GM18861 (cell line): ENCODE measurements at regions not wholly inside any gene's neighbourhood (a gene's known extent, or its start where the extent isn't known, plus 50 kb on each side); places are given as distances from the start of the nearest gene placed in this dataset.

Source experiments
- ATAC-seq: cut with Tn5 transposase; IDR thresholded peaks from one replicate; pipeline ENCODE4 v1.9.1; 2021; ENCODE audit not compliant: unreplicated experiment

DNA sequence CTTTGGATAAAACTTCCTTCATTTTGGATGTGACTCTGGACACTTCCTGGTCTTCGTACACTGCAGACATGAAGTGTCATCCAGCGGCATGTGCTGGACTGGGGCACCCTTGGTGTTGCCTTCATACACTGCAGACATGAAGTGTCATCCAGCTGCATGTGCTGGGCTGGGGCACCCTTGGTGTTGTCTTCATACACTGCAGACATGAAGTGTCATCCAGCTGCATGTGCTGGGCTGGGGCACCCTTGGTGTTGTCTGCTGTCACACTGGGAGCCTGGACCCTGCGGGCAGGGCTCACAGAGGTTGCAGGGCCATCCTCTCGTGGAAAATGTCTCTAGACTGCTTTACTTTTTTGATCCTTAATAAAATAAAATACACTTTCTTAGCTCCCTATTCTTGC is 771.4 kb downstream of the BRD1 start:
- ATAC-seq, result no peak

GRCh38 chr22:49055406-49055805 is 772.3 kb downstream of the BRD1 start:
- ATAC-seq, result no peak

- ATAC-seq, result no peak
Measured at GRCh38 chr22:49053578-49053977, 774.1 kb downstream of the BRD1 start.

DNA sequence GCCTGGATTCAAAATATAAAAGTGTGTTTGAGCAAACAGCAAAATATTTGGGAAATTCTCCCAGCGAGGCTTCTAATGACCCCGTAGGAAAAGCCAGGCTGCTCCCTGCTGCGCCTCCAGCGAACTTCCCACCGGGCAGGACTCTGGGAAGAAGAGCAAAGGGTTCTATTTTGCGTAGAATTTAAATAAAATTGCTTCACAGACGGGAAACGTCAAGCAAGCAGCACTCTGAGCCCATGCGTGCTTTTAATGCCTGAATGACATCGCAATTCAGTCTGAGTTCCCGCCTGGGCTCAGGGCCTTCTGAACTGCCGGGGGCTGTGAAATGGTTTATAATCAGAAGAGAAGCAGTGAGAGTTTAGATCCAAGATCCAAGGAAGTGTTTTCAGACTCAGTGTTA is 775.1 kb downstream of the BRD1 start:
- no peak for ATAC-seq

DNA sequence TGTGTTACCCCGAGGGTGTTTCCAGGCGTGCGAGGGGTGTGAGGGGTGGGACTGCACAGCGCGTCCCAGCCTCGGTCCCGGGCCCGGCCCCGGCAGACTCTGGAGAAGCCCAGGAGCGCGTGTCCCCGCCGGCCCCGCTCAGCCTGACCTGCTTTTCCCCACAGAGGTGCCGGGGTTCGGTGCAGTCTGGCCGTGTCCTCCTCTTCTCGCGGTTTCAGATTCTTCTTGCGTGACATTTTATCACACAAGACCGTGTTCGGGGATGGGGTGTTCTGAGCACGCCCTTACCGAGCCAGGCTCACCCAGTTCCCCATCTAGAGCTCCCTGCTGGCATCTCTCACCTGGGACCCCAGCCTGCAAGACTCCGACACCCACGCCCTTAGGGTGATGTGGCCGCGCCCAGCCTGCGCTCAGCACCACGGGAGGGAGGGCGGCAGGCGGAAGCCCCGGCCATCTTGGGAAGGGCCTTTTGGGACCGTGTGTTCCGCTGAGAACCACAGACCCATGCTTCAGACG is 775.6 kb downstream of the BRD1 start:
- no peak for ATAC-seq

DNA sequence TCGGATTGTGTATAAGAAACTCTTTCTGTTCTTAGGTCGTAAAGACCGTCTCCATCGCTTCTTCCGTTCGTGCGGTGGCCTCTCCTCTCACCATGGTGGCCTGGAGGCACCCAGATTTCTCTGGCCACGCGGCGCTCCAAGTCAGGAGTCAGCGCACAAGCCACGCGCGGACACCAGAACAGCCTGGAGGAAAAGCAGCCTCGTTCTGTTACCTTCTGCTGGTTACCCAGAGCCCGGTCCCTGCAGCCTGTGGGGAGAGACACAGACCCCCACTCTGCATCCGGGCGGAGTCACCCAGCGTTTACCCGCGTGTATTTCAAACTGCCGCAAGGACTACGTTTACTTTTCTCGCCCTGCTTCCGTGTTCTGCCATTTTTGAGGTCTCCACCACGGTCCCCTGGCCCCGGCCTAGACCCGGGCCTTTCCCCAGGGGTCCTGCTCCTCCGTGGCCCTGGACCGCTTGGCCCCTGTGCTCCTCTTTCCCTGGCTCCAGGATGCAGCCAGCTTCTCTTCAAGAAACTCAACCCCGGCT is 776.1 kb downstream of the BRD1 start:
- ATAC-seq, result no peak

- ATAC-seq, result no peak
Measured at GRCh38 chr22:49049691-49050090, 778.0 kb downstream of the BRD1 start.

DNA sequence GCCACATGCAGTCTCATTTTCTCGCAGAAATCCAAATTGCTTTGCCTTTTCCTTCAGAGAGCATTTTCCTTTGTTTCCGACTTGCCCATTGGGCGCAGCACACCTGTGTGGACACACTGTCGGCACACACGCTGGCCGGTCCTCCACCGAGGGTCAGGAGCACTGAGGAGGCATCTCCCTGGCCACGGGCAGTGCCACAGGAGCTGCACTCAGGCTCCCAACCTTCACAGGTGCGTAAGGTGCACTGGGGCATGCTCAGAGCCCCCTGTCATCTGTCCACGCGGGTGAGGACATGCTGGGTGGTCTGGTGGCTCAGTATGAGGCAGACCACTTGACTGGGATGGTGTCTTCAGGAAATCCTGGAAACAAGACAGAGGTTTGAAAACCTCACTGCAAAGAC is 779.1 kb downstream of the BRD1 start:
- no peak for ATAC-seq

GRCh38 chr22:49047447-49047846 is 780.2 kb downstream of the BRD1 start:
- no peak for ATAC-seq

- no peak for ATAC-seq
Measured at GRCh38 chr22:49046546-49047361, 780.9 kb downstream of the BRD1 start.

DNA sequence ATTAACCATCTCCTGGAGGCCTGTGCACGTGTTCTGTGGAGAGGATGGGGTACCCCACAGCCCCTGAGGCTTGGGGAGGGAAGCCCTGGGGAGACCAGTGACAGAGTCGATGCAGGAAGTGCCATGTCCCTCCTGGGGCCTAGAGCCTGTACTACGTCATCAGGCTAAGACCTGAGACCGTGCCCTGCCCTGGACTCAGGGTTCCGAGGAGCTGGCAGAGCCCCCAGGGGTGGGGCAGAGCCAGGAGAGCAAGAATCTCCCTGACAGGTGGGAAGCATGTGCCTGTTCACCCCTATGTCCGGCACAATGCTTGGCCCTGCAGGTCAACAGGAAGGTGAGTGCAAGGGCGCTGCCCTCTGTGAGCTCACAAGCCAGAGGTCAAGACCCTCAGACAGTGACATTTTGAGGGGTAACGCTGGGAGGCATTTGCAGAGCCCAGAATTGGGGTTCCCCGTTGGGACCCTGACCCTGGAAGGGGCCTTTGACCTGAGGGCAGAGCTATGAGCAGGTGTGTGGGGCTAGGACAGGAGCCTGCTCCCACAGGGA is 781.6 kb downstream of the BRD1 start:
- no peak for ATAC-seq

- ATAC-seq, result no peak
Measured at GRCh38 chr22:49045276-49045675, 782.4 kb downstream of the BRD1 start.

GRCh38 chr22:49044776-49045175 is 782.9 kb downstream of the BRD1 start:
- no peak for ATAC-seq

- no peak for ATAC-seq
Measured at GRCh38 chr22:49044091-49044490, 783.6 kb downstream of the BRD1 start.

- no peak for ATAC-seq
Measured at GRCh38 chr22:49042877-49043859, 784.5 kb downstream of the BRD1 start.

- no peak for ATAC-seq
Measured at GRCh38 chr22:49042066-49042465, 785.6 kb downstream of the BRD1 start.

- no peak for ATAC-seq
Measured at GRCh38 chr22:49040754-49041467, 786.8 kb downstream of the BRD1 start.

- ATAC-seq, result no peak
Measured at GRCh38 chr22:49040111-49040510, 787.6 kb downstream of the BRD1 start.

- no peak for ATAC-seq
Measured at GRCh38 chr22:49039625-49040024, 788.0 kb downstream of the BRD1 start.

DNA sequence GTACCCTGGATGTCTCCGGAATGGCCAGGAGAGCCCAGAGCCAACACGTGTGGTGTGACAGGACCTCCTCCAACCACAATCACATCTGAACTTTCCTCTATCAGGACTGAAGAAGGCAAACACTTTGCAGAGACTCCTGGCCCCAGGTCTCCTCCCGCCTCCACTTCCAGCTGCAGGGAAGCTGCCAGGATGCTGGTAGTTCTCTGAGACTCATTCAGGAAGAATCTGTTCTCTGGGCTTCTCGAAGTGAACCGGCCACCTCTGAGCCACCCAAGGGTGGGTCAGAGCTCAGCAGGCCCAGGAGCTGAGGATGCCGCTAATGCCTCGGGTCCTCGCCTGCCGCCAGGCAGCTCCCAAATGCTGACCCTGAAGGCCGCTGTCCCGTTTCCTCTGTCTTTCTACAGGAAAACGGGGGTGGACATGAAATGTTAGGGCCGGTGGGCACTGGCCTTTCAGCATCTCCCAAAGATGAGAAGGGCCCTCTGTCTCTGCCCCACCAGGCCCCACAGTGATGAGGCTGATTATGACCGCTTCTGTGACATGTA is 789.9 kb downstream of the BRD1 start:
- no peak for ATAC-seq
